Muscle of leg (tissue), 3 donors: ENCODE measurements at regions not wholly inside any gene's neighbourhood (a gene's known extent, or its start where the extent isn't known, plus 50 kb on each side); places are given as distances from the start of the nearest gene placed in this dataset.

Source experiments
- DNase-seq: peaks from one replicate; pipeline ENCODE4 v3.0.0; 2013
- H3K27ac ChIP-seq: one replicate; pipeline ENCODE4 v1.5.1; 2013; ENCODE audit warnings: mild to moderate bottlenecking, low read length, control low read depth
- H3K27me3 ChIP-seq: one replicate; pipeline ENCODE4 v1.6.1; 2013; ENCODE audit warnings: low read length; ENCODE audit not compliant: control insufficient read depth, insufficient read depth
- H3K36me3 ChIP-seq: one replicate; pipeline ENCODE4 v1.6.1; 2013; ENCODE audit warnings: low read length; ENCODE audit not compliant: control insufficient read depth, insufficient read depth
- H3K4me1 ChIP-seq: one replicate; pipeline ENCODE4 v1.6.1; 2013; ENCODE audit warnings: low read length; ENCODE audit not compliant: control insufficient read depth, insufficient read depth
- H3K4me3 ChIP-seq: one replicate; pipeline ENCODE4 v1.5.1; 2013; ENCODE audit warnings: low read length, control low read depth
- H3K9me3 ChIP-seq: replicated peaks from 2 replicates; pipeline ENCODE4 v1.6.1; 2013; ENCODE audit warnings: low read depth, low read length; ENCODE audit not compliant: control insufficient read depth
- WGBS: methylation state at CpG from one replicate; pipeline ENCODE4 v1.1.5; 2013; ENCODE audit warnings: missing lambda C conversion rate; ENCODE audit not compliant: insufficient coverage; 5-methylcytosine and 5-hydroxymethylcytosine counted together

- H3K36me3 ChIP-seq: no peaks in the 10 kb centered on the region
- H3K9me3 ChIP-seq: peaks cover 2% of the 10 kb centered on the region
- WGBS: no CpG with 5 or more reads among the region's 1 CpG
- no peak for DNase-seq
- no peak overlapping the region for H3K27ac ChIP-seq
- H3K4me3 ChIP-seq: no peak overlapping the region
- H3K27me3 ChIP-seq: no peaks in the 10 kb centered on the region
- H3K4me1 ChIP-seq: no peaks in the 10 kb centered on the region
Measured at GRCh38 chr10:108069096-108069495, 904.6 kb upstream of the SORCS1 start.

- Histone ChIP-seq H3K27me3 (no peaks in the 10 kb centered on the region), H3K36me3 (no peaks in the 10 kb centered on the region), H3K4me3 (no peak overlapping the region), H3K4me1 (no peaks in the 10 kb centered on the region), H3K27ac (no peak overlapping the region), H3K9me3 (no peaks in the 10 kb centered on the region)
- DNase-seq: no peak
Measured at GRCh38 chr10:108064746-108065260, 900.3 kb upstream of the SORCS1 start.

GRCh38 chr10:108060246-108060645 is 895.7 kb upstream of the SORCS1 start:
- Histone ChIP-seq H3K9me3 (no peaks in the 10 kb centered on the region), H3K4me1 (no peaks in the 10 kb centered on the region), H3K27me3 (no peaks in the 10 kb centered on the region), H3K27ac (no peak overlapping the region), H3K4me3 (no peak overlapping the region), H3K36me3 (no peaks in the 10 kb centered on the region)
- no peak for DNase-seq
- 70% methylated on average over 1 of the region's 1 CpG for WGBS

GRCh38 chr10:108055506-108055905 is 891.0 kb upstream of the SORCS1 start:
- WGBS: 63% methylated on average over 1 of the region's 1 CpG
- no peak for DNase-seq
- H3K4me3 ChIP-seq: no peak overlapping the region
- no peaks in the 10 kb centered on the region for H3K27me3 ChIP-seq
- H3K4me1 ChIP-seq: no peaks in the 10 kb centered on the region
- no peak overlapping the region for H3K27ac ChIP-seq
- H3K36me3 ChIP-seq: no peaks in the 10 kb centered on the region
- H3K9me3 ChIP-seq: no peaks in the 10 kb centered on the region

- no peaks in the 10 kb centered on the region for H3K36me3 ChIP-seq
- H3K27ac ChIP-seq: no peak overlapping the region
- no peak for DNase-seq
- H3K4me3 ChIP-seq: no peak overlapping the region
- H3K4me1 ChIP-seq: no peaks in the 10 kb centered on the region
- H3K9me3 ChIP-seq: peaks cover 2% of the 10 kb centered on the region
- no peaks in the 10 kb centered on the region for H3K27me3 ChIP-seq
- WGBS: no CpG with 5 or more reads among the region's 1 CpG
Measured at GRCh38 chr10:108052981-108053380, 888.5 kb upstream of the SORCS1 start.

GRCh38 chr10:108051218-108051617 is 886.7 kb upstream of the SORCS1 start:
- Histone ChIP-seq H3K36me3 (no peaks in the 10 kb centered on the region), H3K4me3 (no peak overlapping the region), H3K9me3 (peaks cover 2% of the 10 kb centered on the region), H3K27ac (no peak overlapping the region), H3K27me3 (no peaks in the 10 kb centered on the region), H3K4me1 (no peaks in the 10 kb centered on the region)
- 77% methylated on average over 2 of the region's 2 CpGs for whole genome bisulfite sequencing
- no peak for DNase-seq

GRCh38 chr10:108050626-108051025 is 886.1 kb upstream of the SORCS1 start:
- Histone ChIP-seq H3K27ac (no peak overlapping the region), H3K36me3 (no peaks in the 10 kb centered on the region), H3K4me3 (no peak overlapping the region), H3K4me1 (no peaks in the 10 kb centered on the region), H3K27me3 (no peaks in the 10 kb centered on the region), H3K9me3 (peaks cover 2% of the 10 kb centered on the region)
- no peak for DNase-seq
- no CpG with 5 or more reads among the region's 1 CpG for WGBS

- H3K36me3 ChIP-seq: no peaks in the 10 kb centered on the region
- H3K9me3 ChIP-seq: peaks cover 2% of the 10 kb centered on the region
- no peak overlapping the region for H3K27ac ChIP-seq
- no peak for DNase-seq
- no peak overlapping the region for H3K4me3 ChIP-seq
- no peaks in the 10 kb centered on the region for H3K27me3 ChIP-seq
- H3K4me1 ChIP-seq: no peaks in the 10 kb centered on the region
- no CpG with 5 or more reads among the region's 1 CpG for WGBS
Measured at GRCh38 chr10:108049668-108050067, 885.2 kb upstream of the SORCS1 start.

GRCh38 chr10:108048898-108049297 is 884.4 kb upstream of the SORCS1 start:
- Histone ChIP-seq H3K4me1 (no peaks in the 10 kb centered on the region), H3K36me3 (no peaks in the 10 kb centered on the region), H3K27ac (no peak overlapping the region), H3K27me3 (no peaks in the 10 kb centered on the region), H3K9me3 (peaks cover 2% of the 10 kb centered on the region), H3K4me3 (no peak overlapping the region)
- DNase-seq: no peak
- WGBS: 83% methylated on average over 2 of the region's 2 CpGs

- Histone ChIP-seq H3K27me3 (no peaks in the 10 kb centered on the region), H3K4me1 (no peaks in the 10 kb centered on the region), H3K4me3 (no peak overlapping the region), H3K36me3 (no peaks in the 10 kb centered on the region), H3K27ac (no peak overlapping the region), H3K9me3 (peaks cover 4% of the 10 kb centered on the region)
- WGBS: 82% methylated on average over 7 of the region's 8 CpGs
- DNase-seq: no peak
Measured at GRCh38 chr10:108039821-108040584, 875.5 kb upstream of the SORCS1 start.

- no peaks in the 10 kb centered on the region for H3K27me3 ChIP-seq
- H3K4me1 ChIP-seq: no peaks in the 10 kb centered on the region
- no peak overlapping the region for H3K4me3 ChIP-seq
- DNase-seq: no peak
- H3K27ac ChIP-seq: no peak overlapping the region
- H3K36me3 ChIP-seq: no peaks in the 10 kb centered on the region
- peaks cover 4% of the 10 kb centered on the region for H3K9me3 ChIP-seq
Measured at GRCh38 chr10:108037061-108037460, 872.6 kb upstream of the SORCS1 start.
